CD4-positive, alpha-beta T cell treated with Interferon alpha-2 for 1 hour (primary cell): ENCODE measurements at regions not wholly inside any gene's neighbourhood (a gene's known extent, or its start where the extent isn't known, plus 50 kb on each side); places are given as distances from the start of the nearest gene placed in this dataset.
"Not testable (repeated sequence)": the region's sequence is repeated elsewhere in the genome, so short reads cannot be mapped to it uniquely, and the experiment has no call there.

Experiments used
- DNase-seq, 2 donors: peaks; one replicate each; pipeline ENCODE4 v3.0.0-alpha.2; 2020 to 2022

DNA sequence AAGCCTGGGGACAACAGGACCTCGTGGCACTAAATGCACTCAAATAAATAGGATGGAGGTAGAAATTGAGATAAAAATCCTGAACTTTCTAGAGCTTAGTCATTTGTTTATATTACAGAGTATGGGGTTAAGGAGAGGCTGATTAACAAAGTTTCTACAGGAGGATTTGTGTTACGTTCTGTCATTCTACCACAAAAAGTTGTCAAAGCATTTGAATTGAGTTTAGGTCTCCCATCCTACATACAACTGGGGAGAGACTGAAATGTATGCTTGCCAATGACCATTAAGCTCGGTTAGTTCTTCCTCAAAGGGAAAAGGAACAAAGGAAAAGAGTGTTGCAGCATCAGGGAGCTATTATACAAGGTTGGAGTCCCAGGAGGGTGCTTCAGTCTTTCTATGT, 597.9 kb downstream of the COL12A1 start:
- DNase-seq = no peak

DNA sequence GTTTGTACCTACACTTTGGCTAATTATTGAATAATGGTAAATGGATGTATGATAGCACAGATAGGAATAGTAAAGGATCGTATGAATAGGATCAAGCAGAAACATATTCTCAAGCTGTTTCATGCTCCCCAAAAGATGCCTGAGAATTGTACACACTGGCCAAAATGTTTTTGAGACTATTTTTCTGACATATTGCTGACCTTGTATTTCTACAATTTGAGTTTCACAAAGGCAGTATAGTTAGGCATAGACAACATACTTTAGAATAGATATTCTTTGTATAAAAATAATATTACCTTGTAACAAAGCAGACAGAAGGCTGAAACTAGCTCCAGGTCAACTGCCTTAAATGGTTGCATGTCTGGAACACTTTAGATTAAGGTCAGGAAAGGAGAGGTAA, 598.4 kb downstream of the COL12A1 start:
- no peak for DNase-seq

DNA sequence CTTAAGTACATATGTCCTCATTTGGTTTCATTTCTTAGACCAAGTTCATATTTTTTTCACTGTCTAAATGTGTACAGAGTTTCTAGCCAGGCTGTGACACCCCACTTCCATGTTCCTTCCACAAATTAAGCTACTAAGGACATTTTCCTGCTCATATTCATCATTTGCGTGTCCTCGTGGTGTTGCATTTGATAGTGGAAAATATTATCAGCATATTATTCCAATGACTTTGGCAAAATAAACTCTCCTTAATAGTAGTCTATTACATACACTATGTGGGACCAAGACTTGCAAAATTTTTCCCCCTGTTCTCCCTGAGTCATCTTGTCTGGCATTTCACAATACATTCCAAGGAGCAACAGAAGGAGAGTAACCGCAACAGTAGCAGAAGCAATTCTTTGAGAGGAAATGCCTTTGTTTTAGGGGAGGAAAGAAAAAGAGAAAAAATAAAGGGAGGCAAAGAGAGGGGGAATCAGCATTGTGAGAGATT, 599.2 kb downstream of the COL12A1 start:
- DNase-seq = no peak

DNA sequence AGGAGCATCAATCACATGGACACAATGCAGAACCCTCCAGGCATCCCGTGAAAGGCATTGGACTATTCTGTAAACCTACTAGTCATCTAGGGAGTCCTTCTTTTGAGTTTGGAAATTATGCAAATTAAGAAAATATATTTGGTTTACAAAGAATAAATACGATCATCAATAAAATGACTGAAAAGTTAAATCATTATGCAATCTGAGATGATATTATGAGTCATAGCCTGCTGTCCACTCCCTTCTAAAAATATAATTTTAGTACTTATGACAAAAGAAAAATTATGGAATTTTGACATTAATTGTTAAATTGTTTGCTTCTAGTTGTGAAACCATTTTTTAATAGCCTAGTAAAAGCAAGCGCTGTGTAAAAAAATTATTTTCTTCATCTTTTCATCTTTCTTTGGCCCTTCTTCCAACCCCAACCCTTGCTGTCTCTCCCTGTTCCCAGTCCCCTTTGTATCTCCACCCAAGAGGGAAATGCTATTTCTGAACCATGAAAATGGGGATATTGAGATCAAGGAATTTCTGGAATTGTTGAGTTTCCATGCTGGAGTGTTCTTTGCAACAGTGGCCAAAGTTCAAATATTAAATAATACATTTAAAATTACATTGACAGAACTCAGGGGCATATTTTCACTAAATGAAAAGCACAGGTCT, 599.8 kb downstream of the COL12A1 start:
- no peak for DNase-seq

DNA sequence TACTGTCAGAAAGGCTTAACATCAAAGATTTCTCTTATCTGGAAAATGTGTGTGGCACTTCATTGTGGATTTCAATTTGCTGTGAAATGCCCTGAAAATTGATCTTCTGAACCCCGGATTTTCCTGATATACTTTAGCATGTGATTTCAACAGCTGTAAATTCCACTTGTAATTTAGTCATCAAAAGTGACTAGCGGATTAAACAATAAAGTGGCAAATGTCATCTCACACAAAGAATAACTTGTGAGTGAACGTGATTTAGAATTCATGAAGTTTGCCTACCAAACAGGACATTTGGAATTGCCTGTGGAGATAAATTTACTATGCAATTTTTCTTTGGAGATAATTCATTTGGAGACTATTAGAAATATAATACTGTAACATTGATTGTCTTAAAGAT, 601.6 kb downstream of the COL12A1 start:
- DNase-seq = no peak

DNA sequence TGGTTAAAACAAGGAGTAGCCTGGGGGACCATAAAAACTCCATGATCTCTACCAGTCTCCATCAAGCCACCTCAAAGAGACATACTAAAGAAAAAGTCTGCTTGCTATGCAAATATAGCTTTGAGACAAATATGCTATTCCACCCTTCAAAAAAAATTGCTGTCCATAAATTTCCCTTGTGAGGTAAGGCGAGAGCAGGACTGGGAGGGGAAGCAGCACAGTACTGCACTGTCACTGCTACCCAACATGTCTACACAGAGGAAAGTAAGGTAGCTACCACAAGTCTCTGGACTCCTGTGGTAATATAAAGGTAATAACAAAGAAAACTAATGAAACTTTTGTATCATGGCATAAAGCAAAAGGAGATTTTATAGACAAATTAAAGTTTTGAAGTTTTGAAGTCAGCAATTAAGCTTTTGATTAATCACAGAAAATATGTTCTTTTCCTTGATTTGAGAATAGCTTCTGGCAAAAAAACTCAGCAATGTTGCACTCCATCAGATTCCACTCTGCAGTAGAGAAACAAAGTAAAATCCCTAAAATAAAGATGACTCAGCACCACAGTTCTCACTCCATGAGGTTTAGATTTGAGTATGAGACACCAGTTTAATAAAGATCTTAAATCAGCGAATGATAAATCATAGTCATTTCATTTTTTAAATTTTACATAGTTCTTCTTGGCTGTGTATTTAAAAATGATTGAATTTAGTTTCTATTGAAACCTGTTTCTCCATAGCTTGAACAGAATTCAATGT, 602.4 kb downstream of the COL12A1 start:
- no peak for DNase-seq

DNA sequence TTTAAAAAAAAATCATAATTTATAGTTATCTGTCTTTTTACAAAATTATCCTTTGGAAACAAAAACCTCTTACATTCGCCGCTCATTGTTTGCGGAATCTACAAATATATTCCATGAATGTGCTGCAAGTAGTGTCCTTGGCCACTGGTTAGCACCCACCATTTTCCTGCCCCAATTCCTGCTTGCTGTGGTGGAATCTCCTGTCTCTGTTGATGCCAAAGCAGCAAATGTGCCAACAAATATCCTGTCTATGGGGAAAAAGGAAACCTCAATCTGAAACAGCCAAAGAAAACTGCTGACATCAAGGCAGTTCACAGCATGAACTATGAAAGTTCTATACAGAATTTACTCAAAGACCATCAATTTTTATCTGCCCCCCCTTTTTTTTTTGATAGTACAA, 603.6 kb downstream of the COL12A1 start:
- no peak for DNase-seq

DNA sequence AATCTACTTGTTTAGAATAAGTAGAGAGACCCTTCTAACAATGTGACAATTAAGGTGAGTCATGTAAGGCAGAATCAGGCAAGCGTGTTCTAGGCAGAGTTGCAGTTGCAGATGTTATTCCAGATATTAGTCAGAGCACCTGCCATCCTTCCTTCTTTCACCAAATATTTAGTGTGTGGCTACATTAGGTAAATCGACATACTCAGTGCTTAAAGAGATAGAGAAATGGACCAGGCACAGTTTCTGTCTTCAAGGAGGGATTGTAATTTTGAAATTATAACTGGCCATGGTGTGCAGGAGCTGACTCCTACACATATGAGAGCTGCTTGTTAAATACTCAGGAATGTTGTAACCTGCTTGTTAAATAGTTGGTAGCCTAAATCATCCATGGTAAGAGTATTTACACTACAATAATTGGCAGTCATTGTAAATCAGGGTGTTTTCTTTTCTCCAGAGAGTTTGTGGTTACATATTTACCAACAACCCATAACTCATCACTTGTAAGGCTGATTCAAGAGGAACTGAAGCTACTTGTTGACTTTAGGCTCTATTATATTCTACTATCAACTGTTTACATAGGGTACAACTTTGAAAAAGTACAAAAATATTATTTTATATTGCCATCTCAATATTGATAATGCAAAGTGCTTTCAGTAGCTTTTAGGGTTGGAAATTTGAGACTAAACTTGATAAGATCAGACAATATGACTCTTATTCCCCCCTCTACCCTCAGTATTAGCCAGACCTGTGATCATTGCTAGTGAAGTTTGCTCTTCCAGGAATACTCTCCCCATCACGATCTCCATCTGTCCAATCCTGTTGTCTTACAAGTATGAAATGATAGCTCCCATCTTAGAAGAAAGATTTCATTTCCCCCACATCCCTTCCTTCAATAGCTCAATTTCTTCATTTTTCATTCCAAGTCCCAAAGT, 607.1 kb downstream of the COL12A1 start:
- no peak for DNase-seq

DNA sequence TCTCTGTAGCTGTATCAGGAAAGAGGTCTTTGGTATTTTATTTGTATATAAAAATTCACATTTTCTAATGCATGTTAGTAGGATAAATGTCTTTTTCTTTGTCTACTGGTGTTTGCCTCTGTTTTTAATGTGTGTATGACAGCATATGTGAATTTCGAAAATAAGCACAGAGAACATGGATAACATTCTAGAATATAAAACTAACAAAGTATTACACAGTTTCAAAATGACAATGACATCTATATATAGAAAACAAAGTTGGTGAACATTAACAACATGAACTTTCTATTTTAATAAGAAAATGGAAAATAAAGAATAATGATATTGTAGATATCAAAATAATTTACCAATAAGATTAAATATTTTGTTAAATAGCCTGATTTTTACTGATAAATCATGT, 608.0 kb downstream of the COL12A1 start:
- DNase-seq = no peak

DNA sequence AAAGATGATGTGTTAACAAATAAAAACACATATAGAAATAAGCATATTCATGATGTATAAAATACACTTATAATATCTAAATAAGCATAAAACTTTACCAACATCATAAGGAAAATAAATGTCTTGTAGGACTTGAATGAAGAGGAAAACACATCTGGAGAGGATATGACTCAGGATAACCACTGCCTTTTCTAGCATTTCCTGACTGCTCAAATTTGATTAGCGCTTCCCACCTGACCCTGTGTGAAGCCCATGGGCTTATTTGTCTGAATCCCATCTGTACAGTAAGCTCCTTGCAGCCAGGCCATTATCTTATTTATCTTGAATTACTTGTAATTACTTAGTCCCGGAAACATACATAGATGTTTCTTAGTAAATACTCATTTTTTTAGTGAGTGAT, 608.6 kb downstream of the COL12A1 start:
- no peak for DNase-seq

DNA sequence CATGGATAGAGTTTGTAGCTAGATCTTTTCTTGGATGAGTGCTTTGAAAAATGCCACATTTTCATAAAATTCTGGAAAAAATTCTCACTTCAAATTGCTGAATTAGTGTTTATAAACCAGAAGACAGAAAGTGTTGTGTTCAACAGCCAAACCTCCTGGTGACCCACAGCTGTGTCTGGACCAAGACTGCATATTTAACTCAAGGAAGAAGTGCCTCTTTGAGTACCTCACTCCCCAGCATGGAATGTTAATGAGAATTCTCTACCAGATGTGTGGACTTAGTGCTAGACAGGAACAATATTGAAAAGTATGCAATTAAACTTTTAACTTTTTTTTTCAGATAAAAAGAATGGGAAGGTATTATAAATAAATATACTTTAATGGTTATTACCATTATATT, 609.3 kb downstream of the COL12A1 start:
- DNase-seq = no peak

DNA sequence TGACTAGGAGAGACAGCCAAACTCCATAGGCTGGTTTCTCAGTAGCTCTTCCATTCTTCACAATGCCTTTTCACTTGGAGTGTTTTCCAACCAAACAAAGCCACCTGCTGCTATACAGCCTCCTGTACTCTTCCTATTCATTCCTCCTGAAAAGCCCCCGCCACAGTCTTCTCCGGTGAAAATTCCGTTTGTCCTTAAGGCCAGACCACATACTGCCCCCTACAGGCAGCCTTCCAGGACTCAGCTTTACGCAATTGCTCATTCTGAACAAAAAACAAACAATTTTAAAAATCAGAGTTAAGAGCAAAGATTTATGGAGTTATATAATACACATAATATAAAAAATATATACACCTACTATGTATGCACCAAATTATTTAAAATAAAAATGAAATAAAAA, 611.5 kb downstream of the COL12A1 start:
- not testable (repeated sequence) for DNase-seq

DNA sequence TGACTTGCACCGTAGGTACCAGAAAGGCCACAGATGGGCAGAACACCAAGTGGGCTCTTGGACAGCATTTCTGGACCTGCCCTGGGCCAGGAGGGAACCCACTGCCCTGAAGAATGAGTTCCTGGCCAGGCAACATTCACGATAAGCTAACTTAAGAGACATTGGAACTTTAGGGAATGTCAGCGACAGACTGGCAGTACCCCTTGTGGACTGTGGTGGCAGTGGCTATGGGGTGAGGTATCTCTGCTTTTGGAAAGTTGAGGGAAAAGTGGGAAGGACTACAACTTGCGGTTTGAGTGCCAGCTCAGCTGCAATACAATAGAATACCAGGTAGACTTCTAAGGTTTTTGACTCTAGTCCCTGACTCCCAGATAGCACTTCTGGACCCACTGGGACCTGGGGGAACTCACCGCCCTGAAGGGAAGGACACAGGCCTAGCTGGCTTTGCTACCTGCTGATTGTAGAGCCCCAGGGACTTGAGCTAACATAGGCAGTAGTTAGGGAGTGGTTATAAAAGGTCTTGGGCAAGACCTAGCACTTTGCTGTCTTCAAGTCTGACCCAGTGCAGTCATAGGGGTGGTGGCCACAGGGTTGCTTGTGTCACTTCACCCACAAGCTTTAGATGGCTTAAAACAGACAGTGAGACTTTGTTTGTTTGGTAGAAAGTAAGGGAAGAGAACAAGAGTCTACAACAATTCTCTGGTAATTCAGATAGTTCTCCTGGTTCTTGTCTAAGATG, 617.6 kb downstream of the COL12A1 start:
- no peak for DNase-seq

DNA sequence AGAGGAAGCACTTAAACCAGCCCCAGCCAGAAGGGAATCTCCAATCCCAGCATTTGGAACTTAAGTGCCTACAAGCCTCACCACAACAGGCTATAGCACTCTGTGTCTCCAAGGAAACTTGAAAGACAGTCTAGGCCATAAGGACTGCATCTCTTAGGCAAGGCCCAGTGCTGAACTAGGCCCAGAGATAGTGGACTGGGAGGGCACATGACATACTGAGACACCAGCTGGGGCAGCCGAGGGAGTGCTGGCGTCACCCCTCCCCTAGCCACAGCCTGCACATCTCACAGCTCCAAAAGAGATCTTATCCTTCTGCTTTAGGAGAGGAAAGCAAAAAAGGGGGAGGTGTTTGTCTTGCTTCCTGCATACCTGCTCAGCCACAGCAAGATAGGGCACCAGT, 618.5 kb downstream of the COL12A1 start:
- DNase-seq = no peak

DNA sequence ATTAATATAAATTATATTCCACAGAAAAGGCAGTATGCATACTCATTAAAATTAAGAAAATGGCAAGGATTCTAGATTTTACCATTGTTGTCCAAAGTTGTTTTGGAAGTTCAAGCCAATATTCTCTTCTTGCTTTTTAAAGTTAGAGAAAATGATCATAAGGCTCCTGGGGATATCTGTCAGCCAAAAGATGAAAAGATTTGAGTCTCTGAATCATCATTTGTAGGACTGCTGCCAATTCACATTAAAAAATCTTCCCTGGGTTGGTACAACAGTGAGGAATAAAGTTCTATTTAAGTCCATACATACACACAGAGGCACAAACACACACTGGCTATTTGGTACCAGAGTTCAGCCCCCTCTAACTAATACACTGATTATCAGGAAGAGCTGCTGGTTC, 620.1 kb downstream of the COL12A1 start:
- DNase-seq = no peak

DNA sequence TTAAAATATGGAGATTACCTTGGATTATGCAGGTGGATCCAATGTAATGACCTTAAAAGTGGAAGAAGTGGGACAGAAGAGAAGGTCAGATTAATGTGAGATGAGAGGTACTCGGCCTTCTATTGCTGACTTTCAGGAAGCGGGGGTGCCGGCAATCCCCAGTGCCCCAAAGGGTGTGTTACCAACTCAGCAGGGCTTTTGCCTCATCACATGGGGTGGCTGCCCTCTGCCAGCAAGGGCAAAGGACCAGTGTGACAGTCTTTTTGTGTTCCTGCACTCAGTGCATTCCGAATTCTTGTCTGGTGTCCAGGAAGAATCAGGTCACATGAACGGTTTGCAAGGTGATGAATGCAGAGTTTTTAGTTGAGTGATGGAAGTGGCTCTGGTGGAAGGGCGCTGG, 624.2 kb downstream of the COL12A1 start:
- DNase-seq = no peak

DNA sequence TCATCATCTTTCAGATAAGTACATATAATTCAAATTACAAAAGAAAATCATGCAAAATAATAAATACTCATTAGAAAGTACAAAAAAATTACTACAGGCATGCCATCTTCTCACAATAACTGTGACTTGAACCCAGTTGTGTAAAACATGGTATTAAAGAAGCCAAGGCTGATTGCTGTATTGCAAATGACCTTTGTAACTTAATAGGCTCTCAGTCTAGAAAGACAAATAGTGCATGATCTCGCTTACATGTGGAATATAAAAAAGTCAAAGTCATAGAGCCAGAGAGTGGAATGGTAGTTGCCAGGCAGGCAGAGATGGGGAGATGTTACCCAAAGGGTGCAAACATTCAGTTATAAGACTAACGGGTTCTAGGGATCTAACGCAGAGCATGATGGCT, 626.1 kb downstream of the COL12A1 start:
- no peak for DNase-seq

DNA sequence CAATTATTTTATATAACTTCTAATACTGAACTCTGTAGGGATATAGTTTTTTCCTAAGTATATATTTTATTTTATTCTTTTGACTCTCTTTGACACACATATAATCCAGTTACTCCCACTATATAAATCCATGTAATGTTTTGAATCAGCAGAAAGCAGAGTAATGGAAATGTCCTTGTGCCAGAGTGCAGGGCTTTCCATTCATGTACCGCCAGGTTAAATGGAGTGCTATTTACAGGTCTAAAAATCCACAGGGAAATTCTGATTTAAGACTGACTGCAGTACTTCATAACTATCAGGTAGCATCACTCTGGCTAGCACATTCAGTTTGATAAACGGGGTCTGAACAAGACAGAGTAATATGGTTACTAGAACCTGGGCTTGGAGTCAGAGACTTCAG, 626.8 kb downstream of the COL12A1 start:
- no peak for DNase-seq

DNA sequence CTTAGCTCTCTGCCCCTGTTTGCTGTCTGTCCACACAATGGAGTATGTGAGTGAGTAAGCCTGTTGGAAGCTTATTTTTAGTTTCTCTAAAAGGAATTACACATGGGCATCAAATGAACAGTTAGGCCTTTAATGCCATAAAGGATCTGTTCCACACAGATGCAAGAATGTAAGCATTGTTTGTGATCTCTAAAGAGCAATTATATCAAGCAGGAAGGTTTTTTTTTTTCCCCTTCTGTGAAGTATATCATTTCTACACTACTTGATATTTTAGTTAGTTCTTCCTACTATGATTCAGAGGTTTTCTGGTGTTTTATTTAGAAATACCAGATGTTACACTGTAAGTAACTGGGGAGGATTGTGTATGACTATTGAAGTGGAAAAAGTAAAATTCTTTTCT, 627.5 kb downstream of the COL12A1 start:
- DNase-seq = no peak

DNA sequence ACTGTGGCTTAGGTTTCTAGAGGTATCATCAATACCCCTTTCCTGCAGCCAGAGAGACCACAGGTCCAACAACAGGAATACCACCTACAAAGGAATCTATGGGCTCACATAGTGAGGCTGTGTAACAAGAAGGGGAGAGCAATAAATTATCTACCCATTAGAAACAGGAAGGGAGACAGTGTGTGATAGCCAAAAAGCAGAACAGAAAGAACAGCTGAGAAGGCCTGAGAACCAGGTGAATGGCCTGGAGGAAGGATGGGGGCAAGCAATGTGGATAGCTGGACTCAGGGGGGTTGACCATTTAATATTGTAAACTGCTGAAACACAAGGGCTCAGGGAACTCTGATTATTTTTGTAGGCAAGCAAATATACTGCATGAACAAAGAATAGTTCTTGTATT, 628.2 kb downstream of the COL12A1 start:
- no peak for DNase-seq

DNA sequence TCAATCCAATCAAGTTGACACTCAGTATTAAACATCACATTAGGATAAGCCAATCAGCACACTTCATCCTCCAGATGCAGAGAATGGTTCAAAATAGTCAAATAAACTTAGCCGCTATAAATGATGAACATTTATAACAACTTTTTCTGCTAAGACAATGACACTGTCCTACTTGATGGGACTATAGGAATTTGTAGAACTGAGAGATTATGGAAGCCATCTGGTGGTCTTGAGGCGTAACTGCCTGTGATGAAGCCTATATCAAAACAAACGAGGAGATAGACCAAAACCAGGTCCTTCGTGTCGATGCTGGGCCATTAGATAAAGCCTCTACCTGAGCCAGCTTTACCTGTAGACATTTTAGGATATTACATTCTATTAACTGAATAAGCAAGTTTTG, 631.1 kb downstream of the COL12A1 start:
- no peak for DNase-seq

DNA sequence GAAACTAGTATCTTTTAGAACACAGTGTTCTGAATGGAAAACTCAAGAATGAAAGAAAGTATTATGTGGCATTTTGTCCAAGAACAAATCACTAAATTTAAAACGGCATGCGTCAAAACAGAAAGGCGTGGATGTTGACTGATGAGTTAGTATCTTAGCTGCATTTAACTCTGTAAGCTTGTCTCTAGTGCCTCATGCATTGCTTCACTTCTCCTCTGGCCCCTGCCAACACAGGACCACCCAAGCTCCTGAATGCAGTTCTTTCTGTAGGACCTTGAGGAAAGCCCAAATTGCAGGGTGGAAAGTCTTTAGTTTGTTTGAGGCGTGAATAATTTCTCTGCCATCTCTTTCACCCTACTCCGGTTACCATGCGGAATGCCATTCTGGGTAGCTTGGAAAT, 632.2 kb downstream of the COL12A1 start:
- DNase-seq = no peak

DNA sequence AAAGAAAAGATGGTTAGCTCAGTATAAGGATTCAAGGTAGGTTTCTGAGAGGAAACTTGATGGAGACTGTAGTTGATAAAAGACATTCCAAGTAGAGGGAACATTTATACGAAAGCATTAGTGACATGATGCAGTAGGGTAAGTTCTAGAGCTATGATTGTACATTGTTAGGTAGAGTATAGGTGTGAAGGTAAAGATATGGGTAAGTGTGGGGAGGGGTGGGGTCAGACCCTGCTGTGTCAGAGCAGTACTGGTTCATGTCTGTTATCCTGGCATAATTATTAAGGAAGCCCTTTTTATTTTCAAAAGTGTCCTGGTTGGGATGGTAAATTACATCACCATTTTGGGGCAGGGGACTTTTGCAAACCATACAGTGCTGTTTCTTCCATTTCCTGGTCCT, 635.8 kb downstream of the COL12A1 start:
- no peak for DNase-seq
